ENCODE measurements at regions not wholly inside any gene's neighbourhood (a gene's known extent, or its start where the extent isn't known, plus 50 kb on each side); places are given as distances from the start of the nearest gene placed in this dataset.

DNA sequence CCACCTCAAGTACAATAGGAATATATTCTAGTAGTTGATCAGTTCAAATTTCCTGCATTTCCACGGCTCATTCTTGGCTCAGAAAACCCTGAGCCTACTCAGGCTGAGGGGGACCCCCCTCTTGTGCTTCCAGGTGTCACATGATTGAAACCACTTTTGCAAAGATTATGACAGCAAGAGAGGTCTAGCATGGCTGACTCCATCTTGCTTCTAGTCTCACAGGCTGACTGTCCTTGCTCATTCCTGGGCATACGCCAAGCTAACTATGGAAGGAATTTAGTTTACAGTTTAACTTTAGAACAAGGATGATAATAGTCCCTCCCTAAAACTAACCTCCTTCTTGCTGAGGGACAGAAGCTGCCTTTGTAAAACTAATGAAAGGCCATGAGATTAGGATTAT is 154.1 kb downstream of the SNX18 start:
- TF ChIP-seq, protein P1, sequence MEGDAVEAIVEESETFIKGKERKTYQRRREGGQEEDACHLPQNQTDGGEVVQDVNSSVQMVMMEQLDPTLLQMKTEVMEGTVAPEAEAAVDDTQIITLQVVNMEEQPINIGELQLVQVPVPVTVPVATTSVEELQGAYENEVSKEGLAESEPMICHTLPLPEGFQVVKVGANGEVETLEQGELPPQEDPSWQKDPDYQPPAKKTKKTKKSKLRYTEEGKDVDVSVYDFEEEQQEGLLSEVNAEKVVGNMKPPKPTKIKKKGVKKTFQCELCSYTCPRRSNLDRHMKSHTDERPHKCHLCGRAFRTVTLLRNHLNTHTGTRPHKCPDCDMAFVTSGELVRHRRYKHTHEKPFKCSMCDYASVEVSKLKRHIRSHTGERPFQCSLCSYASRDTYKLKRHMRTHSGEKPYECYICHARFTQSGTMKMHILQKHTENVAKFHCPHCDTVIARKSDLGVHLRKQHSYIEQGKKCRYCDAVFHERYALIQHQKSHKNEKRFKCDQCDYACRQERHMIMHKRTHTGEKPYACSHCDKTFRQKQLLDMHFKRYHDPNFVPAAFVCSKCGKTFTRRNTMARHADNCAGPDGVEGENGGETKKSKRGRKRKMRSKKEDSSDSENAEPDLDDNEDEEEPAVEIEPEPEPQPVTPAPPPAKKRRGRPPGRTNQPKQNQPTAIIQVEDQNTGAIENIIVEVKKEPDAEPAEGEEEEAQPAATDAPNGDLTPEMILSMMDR (conservative IDR thresholded peaks at IDR 0.05): no peak
- no peak for TF ChIP-seq ZFX (IDR thresholded peaks at IDR 0.05)
